OCI-LY7 (cell line): ENCODE measurements at regions not wholly inside any gene's neighbourhood (a gene's known extent, or its start where the extent isn't known, plus 50 kb on each side); places are given as distances from the start of the nearest gene placed in this dataset.

ENCODE experiments used
- BruUV-seq: library from RNA; stranded (reverse); fragments of 400-500 nt; replicated peaks from 2 replicates; lab custom pipeline; 2021; lab: Mats Ljungman, UMichigan
- CTCF ChIA-PET: fragments of 300-600 bp; sonication (Branson Sonifier 250); formaldehyde crosslinking; loops from one replicate; lab custom pipeline; 2022; ENCODE audit warnings: antibody characterized with exemption; ENCODE audit not compliant: unreplicated experiment; lab: Charles Lee
- POLR2A ChIA-PET: fragments of 300-600 bp; sonication (Branson Sonifier 250); formaldehyde crosslinking; loops from one replicate; lab custom pipeline; 2022; ENCODE audit warnings: antibody characterized with exemption; lab: Charles Lee
- DNase-seq: peaks from one replicate; pipeline ENCODE4 v3.0.0-alpha.2; 2015; ENCODE audit warnings: low spot score
- H2AFZ ChIP-seq: fragments of 200-600 bp; sonication (generic), shearing (Covaris generic); 2 replicates; pipeline ENCODE4 v1.6.1; 2014; ENCODE audit warnings: mild to moderate bottlenecking, antibody characterized with exemption, low read length, moderate library complexity
- H3K27ac ChIP-seq: fragments of 200-600 bp; sonication (generic); 2 replicates; pipeline ENCODE4 v1.5.1; 2014; ENCODE audit warnings: mixed run types, low read depth, mild to moderate bottlenecking, moderate library complexity, low read length, inconsistent platforms; ENCODE audit not compliant: poor library complexity, severe bottlenecking
- H3K36me3 ChIP-seq: fragments of 200-600 bp; sonication (generic); 2 replicates; pipeline ENCODE4 v1.6.1; 2014; ENCODE audit warnings: mild to moderate bottlenecking, antibody characterized with exemption, low read length, moderate library complexity, mixed read lengths; ENCODE audit not compliant: insufficient read depth
- H3K4me1 ChIP-seq: fragments of 200-600 bp; sonication (generic); 2 replicates; pipeline ENCODE4 v1.5.1; 2014; ENCODE audit warnings: mild to moderate bottlenecking, low read length; ENCODE audit not compliant: insufficient read depth, poor library complexity, severe bottlenecking
- H3K4me2 ChIP-seq: fragments of 200-600 bp; sonication (generic); 2 replicates; pipeline ENCODE4 v1.6.1; 2014; ENCODE audit warnings: mild to moderate bottlenecking, low read length
- H3K4me3 ChIP-seq: fragments of 200-600 bp; sonication (generic); 2 replicates; pipeline ENCODE4 v1.5.1; 2014; ENCODE audit warnings: mild to moderate bottlenecking, low read depth, low read length; ENCODE audit not compliant: poor library complexity, severe bottlenecking
- H3K79me2 ChIP-seq: fragments of 200-600 bp; sonication (generic); 2 replicates; pipeline ENCODE4 v1.6.1; 2016; ENCODE audit warnings: low read depth, mild to moderate bottlenecking, low read length, moderate library complexity, mixed read lengths; ENCODE audit not compliant: insufficient read depth
- H3K9me2 ChIP-seq: fragments of 200-600 bp; sonication (generic); 2 replicates; pipeline ENCODE4 v1.6.1; 2016; ENCODE audit warnings: mild to moderate bottlenecking, low read length, mixed read lengths; ENCODE audit not compliant: insufficient read depth
- H3K9me3 ChIP-seq: fragments of 200-600 bp; sonication (generic); 2 replicates; pipeline ENCODE4 v1.6.1; 2014; ENCODE audit warnings: mild to moderate bottlenecking, mixed run types, low read length, mixed read lengths
- H4K20me1 ChIP-seq: fragments of 200-600 bp; sonication (generic); 2 replicates; pipeline ENCODE4 v1.6.1; 2014; ENCODE audit warnings: mild to moderate bottlenecking, antibody characterized with exemption, low read length, moderate library complexity, mixed read lengths; ENCODE audit not compliant: insufficient read depth
- EZH2phosphoT487 ChIP-seq: fragments of 200-600 bp; sonication (generic); IDR thresholded peaks from 2 replicates; pipeline ENCODE4 v1.6.1; 2018; ENCODE audit warnings: low read depth, borderline replicate concordance, mild to moderate bottlenecking, mixed run types, antibody characterized with exemption, low read length, moderate library complexity, mixed read lengths
- intact Hi-C: fragments of 100-400 bp; cut with micrococcal nuclease; formaldehyde crosslinking; loops from one replicate; pipeline ENCODE4 v1.10.0; 2022; ENCODE audit not compliant: unreplicated experiment
- TF ChIP-seq, protein P1 (sequence below): fragments of 200-600 bp; sonication (generic); conservative IDR thresholded peaks from 2 replicates; pipeline ENCODE4 v1.5.1; 2014; ENCODE audit warnings: mild to moderate bottlenecking, antibody characterized with exemption, low read length, moderate library complexity, mixed read lengths

DNA sequence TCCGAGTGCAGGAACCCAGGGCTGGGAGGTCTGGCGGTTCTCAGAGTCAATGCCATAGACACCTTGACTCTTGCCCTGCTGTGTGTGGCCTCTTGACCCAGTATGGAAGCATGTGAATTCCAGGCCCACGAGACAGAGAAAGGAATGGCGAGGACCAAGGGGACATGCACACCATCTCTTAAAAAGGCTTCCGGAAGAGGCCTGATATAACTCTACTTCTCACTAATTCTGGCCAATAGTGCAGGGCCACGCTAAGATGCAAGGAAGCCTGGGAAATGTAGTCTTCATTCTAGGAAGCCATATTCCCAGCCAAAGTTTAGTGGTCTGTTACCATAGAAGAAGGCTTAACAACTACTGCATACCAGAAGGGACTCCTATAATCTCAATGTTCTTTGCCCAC lies 177.0 kb upstream of the KCNG1 start:
- no peaks in the 10 kb centered on the region for H3K36me3 ChIP-seq
- H3K9me2 ChIP-seq = no peaks in the 10 kb centered on the region
- no peaks in the 10 kb centered on the region for H4K20me1 ChIP-seq
- H3K27ac ChIP-seq = no peak overlapping the region
- intact Hi-C loops = no loop called here
- no peaks in the 10 kb centered on the region for H3K79me2 ChIP-seq
- TF ChIP-seq EZH2phosphoT487 = no peak
- TF ChIP-seq, protein P1, sequence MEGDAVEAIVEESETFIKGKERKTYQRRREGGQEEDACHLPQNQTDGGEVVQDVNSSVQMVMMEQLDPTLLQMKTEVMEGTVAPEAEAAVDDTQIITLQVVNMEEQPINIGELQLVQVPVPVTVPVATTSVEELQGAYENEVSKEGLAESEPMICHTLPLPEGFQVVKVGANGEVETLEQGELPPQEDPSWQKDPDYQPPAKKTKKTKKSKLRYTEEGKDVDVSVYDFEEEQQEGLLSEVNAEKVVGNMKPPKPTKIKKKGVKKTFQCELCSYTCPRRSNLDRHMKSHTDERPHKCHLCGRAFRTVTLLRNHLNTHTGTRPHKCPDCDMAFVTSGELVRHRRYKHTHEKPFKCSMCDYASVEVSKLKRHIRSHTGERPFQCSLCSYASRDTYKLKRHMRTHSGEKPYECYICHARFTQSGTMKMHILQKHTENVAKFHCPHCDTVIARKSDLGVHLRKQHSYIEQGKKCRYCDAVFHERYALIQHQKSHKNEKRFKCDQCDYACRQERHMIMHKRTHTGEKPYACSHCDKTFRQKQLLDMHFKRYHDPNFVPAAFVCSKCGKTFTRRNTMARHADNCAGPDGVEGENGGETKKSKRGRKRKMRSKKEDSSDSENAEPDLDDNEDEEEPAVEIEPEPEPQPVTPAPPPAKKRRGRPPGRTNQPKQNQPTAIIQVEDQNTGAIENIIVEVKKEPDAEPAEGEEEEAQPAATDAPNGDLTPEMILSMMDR = no peak
- H3K4me3 ChIP-seq = no peak overlapping the region
- no peak overlapping the region for H2AFZ ChIP-seq
- BruUV-seq = no TSS peak
- POLR2A ChIA-PET = no interaction called here
- no peaks in the 10 kb centered on the region for H3K4me1 ChIP-seq
- CTCF ChIA-PET = no interaction called here
- no peak overlapping the region for H3K4me2 ChIP-seq
- no peak for DNase-seq
- no peaks in the 10 kb centered on the region for H3K9me3 ChIP-seq

DNA sequence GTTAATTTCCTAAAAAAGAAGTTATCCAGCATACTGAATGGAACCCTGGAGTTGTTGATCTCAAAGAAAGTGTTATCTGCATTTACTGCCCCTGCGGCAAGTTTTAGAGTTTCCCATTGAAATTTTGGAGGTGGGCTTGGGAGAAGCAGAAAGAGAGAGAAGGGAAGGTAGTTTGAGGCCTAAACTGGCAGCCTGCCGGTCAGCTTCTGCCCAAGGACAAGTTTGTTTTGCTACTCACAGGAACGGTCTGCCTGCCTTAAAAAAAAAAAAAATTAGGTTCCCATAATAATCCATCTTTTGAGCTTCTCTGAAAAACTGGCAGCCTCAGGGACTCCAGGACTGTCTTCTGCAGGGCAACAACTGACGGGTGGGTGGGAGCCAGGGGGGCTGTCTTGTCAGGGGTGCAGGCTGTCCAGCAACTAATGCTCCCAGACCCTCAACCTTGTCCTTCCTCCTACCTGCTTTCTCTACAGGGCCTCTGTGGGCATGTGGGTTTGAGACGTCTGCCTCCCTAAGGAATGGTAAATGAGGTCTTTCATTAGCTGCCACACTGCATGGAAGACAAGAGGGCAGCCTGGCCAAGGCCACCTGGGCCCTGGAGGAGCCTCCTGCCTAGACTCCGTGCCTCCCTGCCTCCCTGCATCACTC lies 176.1 kb upstream of the KCNG1 start:
- TF ChIP-seq, protein P1 = no peak
- no peak for TF ChIP-seq EZH2phosphoT487
- Histone ChIP-seq H3K9me2 (no peaks in the 10 kb centered on the region), H3K4me3 (no peak overlapping the region), H3K4me2 (no peak overlapping the region), H4K20me1 (no peaks in the 10 kb centered on the region), H3K9me3 (no peaks in the 10 kb centered on the region), H3K27ac (no peak overlapping the region), H2AFZ (no peak overlapping the region), H3K36me3 (no peaks in the 10 kb centered on the region), H3K4me1 (no peaks in the 10 kb centered on the region), H3K79me2 (no peaks in the 10 kb centered on the region)
- POLR2A ChIA-PET = no interaction called here
- no peak for DNase-seq
- intact Hi-C loops = no loop called here
- CTCF ChIA-PET = no interaction called here
- no TSS peak for BruUV-seq

DNA sequence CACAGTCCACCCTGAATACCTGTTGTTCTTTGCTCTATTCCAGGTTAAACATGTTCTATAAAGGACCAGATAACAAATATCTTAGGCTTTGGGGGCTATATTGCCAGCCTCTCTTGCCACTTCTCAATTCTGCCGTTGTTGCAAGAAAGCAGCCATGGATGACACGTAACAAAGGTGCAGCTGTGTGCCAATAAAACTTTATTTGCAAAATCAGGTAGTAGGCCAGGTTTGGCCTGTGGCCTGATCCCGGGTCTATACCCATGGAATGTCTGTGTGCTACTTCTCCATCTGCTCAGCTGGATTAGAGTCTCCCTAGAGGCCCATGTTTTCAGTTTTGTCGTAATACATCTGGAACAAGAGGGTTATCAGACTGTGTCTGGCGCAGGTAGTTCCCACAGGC lies 175.3 kb upstream of the KCNG1 start:
- no peaks in the 10 kb centered on the region for H4K20me1 ChIP-seq
- H3K9me3 ChIP-seq = no peaks in the 10 kb centered on the region
- DNase-seq = no peak
- no peaks in the 10 kb centered on the region for H3K79me2 ChIP-seq
- intact Hi-C loops = no loop called here
- no peaks in the 10 kb centered on the region for H3K36me3 ChIP-seq
- H3K27ac ChIP-seq = no peak overlapping the region
- POLR2A ChIA-PET = no interaction called here
- H3K4me3 ChIP-seq = no peak overlapping the region
- BruUV-seq = no TSS peak
- no peak overlapping the region for H3K4me2 ChIP-seq
- H3K9me2 ChIP-seq = no peaks in the 10 kb centered on the region
- H2AFZ ChIP-seq = no peak overlapping the region
- CTCF ChIA-PET = no interaction called here
- TF ChIP-seq, protein P1 = no peak
- no peak for TF ChIP-seq EZH2phosphoT487
- no peaks in the 10 kb centered on the region for H3K4me1 ChIP-seq
